NCI-H226 (cell line): ENCODE measurements at regions not wholly inside any gene's neighbourhood (a gene's known extent, or its start where the extent isn't known, plus 50 kb on each side); places are given as distances from the start of the nearest gene placed in this dataset.
"Not testable (repeated sequence)": the region's sequence is repeated elsewhere in the genome, so short reads cannot be mapped to it uniquely, and the experiment has no call there.

Experiments used
- DNase-seq: peaks from one replicate; pipeline ENCODE4 v3.0.0-alpha.2; 2015

- no peak for DNase-seq
Measured at GRCh38 chr1:163477276-163477830, 155.6 kb downstream of the NUF2 start.

GRCh38 chr1:163498391-163499330, 176.9 kb downstream of the NUF2 start:
- not testable (repeated sequence) for DNase-seq

DNA sequence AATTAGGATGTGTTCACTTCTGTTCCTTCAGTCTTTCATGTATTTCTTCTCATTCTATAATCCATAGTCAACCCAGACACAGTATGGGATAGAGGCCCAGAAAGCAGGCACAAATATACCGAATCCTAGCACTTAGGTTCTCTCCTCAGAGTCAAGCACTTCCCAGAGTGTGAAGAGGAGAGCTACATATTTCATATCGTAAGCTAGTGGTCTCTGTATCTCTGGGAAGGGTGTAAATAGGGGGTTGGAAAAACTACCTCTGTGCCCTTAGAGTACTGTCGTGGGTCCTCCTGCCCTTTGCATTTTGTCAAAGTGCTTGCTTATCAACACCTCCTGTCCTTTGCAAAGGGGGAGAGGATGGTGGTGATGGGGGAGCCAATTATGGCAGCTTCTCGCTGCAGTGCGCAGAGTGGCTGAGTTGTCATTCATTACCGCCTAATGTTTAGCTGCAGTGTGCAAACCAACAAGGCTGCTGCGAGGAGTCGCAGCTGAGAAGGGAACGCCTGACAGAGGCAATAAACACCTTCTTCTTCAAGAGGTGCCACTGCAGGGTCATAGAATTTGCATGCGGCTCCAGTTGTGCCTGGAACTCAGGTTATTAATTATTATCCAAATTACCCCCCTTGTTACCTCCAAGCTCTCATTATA, 182.7 kb downstream of the NUF2 start:
- no peak for DNase-seq

DNA sequence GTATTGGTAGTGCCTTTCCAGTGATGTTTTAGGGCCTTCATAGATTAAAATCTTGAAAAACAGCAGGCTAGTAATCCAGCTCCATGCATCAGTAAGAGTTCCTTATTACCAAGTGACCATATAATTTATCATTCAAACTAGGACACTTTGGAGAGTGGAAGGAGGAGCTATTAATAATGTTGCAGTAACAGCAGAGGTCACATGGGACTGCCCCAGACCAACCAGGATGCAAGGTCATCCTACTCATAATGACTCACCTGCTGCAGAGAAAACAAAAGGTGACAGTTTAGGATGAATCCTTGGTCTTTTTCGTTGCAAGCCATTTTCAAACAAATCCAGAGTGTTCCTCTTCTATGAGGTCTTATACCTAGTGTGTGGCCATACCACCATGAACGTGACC, 187.4 kb downstream of the NUF2 start:
- no peak for DNase-seq

GRCh38 chr1:163512349-163512989, 190.7 kb downstream of the NUF2 start:
- DNase-seq: no peak

- no peak for DNase-seq
Measured at GRCh38 chr1:163523375-163524029, 201.7 kb downstream of the NUF2 start.

DNA sequence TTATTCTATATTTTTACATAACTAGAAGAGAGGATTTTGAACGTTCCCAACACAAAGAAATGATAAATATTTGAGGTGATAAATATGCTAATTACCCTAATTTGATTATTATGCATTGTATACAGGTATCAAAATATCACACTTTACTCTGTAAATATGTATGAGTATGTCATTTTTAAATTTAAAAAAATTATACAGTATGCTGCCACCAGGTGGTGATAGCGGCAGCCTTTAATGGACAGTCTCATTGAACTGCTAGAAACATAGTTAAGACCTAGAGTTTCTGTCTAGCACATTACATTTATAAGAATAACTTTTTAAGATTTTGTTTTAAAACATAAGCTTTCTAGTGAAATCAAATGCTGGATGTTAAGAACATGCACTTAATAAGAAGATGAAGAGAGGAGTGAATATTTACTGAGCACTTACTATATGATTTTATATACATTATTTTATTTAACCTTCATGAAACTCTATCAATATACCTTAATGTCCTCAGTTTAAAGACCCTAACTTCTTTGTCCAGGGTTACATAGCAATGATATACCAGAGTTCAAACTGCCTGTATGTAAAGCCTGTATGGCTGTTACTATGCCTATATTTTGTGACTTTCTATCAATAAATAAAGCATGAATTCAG, 207.1 kb downstream of the NUF2 start:
- no peak for DNase-seq

GRCh38 chr1:163531345-163531744, 209.6 kb downstream of the NUF2 start:
- DNase-seq: no peak

DNA sequence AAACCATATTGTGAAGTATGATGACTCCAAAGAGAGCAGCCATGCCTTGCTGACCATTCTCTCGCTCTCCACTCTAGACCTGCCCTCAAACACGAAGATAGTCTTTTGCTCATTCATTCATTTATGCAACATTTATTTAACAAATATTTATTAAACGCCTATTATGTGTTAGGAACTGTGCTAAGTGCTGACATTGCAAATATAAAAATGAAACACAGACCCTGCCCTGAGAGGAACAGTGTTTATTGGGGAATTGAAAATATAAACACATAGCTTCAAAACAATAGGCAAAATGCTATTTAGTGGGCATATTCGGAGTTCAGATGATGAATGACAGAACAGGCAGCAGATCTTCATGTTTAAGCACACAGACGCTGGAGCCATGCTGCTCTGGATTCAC, 213.6 kb downstream of the NUF2 start:
- DNase-seq: no peak

DNA sequence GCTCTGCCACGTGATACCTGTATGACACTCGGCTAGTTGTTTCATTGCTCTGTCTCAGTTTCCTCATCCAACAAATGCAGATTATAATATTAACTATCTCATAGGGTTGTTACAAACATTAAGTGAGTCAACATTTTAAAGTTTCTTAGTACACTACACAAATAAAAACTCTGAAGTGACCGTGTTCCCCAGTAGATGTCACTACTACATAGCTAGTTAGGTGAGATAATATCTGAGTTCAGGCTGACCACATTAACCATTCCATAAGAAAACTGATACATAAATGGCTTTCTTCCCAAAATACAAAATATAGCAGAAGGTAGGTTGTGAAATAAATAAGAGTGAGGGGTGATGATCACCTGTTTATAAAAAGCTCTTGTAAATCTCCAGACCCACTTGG, 214.1 kb downstream of the NUF2 start:
- no peak for DNase-seq

DNA sequence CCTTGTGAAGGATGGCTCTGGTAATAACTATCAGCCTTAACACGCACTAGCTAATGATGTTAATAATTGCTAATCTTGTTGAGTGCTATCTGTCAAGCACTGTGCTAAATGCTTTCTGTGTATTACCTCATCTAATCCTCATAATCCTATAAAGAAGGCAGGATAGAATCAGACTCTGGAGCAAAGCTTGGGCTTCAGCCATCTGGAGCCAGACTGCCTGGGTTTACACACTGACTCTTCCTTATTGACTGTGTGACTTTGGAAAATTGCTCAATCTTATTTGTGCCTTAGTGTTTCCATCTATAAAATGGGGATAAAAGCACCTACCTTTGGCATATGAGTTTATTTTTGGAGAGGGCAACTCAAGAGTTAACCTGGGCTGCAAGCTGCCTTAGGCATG, 216.1 kb downstream of the NUF2 start:
- no peak for DNase-seq

- no peak for DNase-seq
Measured at GRCh38 chr1:163538667-163539066, 216.9 kb downstream of the NUF2 start.

GRCh38 chr1:163540727-163541126, 219.0 kb downstream of the NUF2 start:
- no peak for DNase-seq

DNA sequence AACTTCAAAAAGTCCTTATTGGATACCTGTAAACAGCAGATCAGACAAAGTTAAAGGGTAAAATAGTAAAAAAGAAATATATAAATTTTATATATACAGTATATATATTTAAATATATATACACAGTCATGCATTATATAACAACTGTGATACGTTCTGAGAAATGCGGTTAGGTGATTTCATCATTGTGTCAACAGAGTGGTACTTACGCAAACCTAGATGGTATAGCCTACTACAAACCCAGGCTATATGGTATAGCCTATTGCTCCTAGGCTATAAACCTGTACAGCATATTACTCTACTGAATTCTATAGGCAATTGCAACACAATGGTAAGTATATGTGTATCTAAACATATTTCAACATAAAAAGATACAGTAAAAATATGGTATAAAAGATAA, 222.7 kb downstream of the NUF2 start:
- DNase-seq: no peak

DNA sequence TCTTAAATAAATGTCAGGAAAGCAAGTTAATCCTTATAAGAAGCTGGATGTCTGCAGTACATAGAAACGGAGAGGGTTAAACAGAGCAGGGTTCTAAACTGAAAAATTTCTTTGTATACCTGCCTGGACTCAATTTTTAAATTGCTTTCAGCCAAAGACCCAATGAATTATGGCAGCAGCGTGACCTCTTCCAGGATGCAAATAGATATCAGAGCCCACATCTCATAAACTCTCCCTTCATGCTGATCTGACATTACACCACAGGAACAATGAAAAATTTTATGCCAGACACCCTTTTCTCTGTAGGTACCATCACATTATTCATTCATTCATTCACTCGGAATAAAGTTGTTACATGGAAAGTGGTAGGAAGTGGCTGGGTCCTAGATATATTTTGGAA, 236.4 kb downstream of the NUF2 start:
- no peak for DNase-seq

GRCh38 chr1:163561580-163562295, 240.0 kb downstream of the NUF2 start:
- no peak for DNase-seq

DNA sequence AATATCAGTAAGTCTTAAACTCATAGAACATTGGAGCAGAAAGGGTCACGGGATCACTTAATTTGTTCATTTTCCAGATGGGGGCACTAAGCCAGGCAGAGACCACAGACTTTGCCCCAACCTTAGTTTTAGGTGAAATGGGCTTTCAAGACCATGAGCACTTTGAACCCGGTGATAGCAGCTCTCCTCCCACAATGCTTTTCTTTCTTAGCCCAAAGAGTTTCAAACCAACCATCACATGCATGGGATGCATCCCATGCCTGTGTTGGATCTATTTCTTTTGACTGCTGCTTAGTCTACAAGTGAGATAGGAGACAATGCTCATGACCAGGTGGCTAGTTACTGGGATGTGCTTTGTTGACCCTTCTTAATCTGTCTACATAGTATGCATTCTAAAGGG, 240.6 kb downstream of the NUF2 start:
- DNase-seq: no peak

GRCh38 chr1:163565166-163565565, 243.4 kb downstream of the NUF2 start:
- no peak for DNase-seq

DNA sequence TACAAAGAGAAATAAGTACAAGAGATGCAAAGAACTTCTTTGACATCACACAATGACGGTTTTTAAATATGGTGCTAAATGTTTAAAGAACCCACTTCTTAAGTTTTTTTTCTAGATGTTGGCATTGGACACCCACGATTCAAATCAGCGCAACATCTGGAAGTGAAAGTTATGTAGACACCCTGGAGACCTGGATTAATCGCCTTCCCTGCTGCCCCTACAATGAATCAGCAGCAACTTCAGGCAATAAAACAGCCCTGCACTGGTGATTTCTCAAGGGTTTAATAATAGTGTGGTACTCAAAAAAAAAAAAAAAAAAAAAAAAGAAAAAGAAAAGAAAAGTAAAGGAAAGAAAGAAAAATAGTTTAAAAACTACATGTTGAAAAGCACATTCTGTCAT, 248.3 kb downstream of the NUF2 start:
- no peak for DNase-seq

DNA sequence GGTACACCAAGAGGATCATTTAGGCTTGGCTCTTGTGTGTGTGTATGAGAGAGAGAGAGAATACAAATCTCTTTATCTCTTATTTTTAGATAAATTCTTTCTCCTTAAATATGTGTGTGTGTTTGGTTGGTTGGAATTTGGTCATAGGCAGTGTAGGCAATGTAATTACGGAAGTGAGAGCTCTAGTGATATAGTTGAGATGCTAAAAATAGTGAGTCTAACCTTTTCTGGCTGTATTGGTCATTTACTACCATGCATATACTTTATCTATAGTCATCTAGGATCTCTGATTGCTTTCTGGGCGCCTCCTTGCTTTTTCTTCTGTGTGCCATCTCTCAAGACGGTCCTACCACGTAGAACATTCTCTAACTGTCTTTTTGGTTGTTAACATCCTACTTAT, 250.2 kb downstream of the NUF2 start:
- no peak for DNase-seq

GRCh38 chr1:163574119-163574518, 252.4 kb downstream of the NUF2 start:
- no peak for DNase-seq

GRCh38 chr1:163580926-163581325, 259.2 kb downstream of the NUF2 start:
- no peak for DNase-seq
